Keratinocyte (primary cell): ENCODE measurements at regions not wholly inside any gene's neighbourhood (a gene's known extent, or its start where the extent isn't known, plus 50 kb on each side); places are given as distances from the start of the nearest gene placed in this dataset.

ENCODE experiments used
- CTCF ChIP-seq, 3 experiments: IDR thresholded peaks in 1 of 3; conservative IDR thresholded peaks in 1 of 3; optimal IDR thresholded peaks in 1 of 3; 2 replicates in 2 of 3; 3 replicates in 1 of 3; pipeline versions ENCODE3 to v1.5.1; 2011; ENCODE audit warnings: low read length in 3 of 3, mild to moderate bottlenecking in 3 of 3, moderate library complexity in 2 of 3, control low read depth in 1 of 3, inconsistent platforms in 1 of 3; ENCODE audit not compliant: insufficient read depth in 2 of 3; ENCODE audit errors: extremely low read depth in 1 of 3
- EZH2 ChIP-seq: IDR thresholded peaks from one replicate; pipeline ENCODE4 v1.6.1; 2012; ENCODE audit warnings: inconsistent platforms, mild to moderate bottlenecking, low read length, moderate library complexity

GRCh38 chr5:44645502-44645901 is 163.2 kb upstream of the MRPS30 start:
- TF ChIP-seq EZH2 (no peak), CTCF (optimal IDR thresholded peaks at IDR 0.05 in 1 of 3, IDR thresholded peaks at IDR 0.05 in 1 of 3, conservative IDR thresholded peaks at IDR 0.05 in 1 of 3; ENCODE audit: extremely low read depth in 1 of 3, insufficient read depth in 2 of 3, low read length in 3 of 3) (no peak)
